ENCODE measurements at regions not wholly inside any gene's neighbourhood (a gene's known extent, or its start where the extent isn't known, plus 50 kb on each side); places are given as distances from the start of the nearest gene placed in this dataset.
"Not testable (repeated sequence)": the region's sequence is repeated elsewhere in the genome, so short reads cannot be mapped to it uniquely, and the experiment has no call there.

DNA sequence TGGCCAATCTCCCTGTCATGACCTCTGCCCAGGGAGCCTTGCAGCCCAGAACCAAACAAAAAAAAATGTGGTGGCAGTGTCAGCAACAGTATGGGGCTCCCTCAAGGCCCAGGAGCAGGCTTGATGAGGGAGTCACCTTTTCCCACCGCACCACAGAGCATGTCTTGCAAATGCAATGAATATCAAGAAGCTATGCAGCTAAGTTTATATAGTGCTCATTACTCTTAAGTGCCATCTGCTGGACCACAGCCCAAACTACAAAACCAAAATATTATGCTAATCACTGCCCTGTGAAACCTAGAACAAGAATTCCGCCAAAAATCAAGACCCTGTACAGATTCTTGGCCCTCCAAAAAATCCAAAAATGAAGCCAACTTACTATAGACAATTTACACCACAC, 65.9 kb downstream of the PABPC5 start:
- WGBS, 5 donors = 45 to 80% (median 53%) methylated on average over 1 to 2 of the region's 2 CpGs; no CpG with 5 or more reads in 1 of the 5 donors
- intact Hi-C loops (cut with DNase I; ENCODE audit: low total_unique reads); H3K36me3 ChIP-seq; H3K27me3 ChIP-seq; H3K4me3 ChIP-seq; H3K9me3 ChIP-seq; H3K4me1 ChIP-seq; H3K27ac ChIP-seq: not testable (repeated sequence)
- peak in 1 of 2 donors; percentile 0 for DNase-seq

DNA sequence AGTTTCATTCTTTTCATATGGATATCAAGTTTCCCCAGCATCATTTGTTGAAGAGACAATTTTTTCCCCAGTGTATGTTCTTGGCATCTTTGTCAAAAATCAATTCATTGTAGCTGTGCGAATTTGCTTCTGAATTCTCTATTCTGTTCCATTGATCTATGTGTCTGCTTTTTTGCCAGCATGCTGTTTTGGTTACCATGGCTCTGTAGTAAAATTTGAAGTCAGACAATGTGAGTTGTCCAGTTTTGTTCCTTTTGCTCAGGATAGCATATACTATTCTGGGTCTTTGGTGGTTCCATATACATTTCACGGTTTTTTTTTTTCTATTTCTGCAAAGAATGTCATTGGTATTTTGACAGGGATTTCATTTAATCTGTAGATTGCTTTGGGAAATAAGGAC, 95.6 kb downstream of the PABPC5 start:
- H3K27ac ChIP-seq; H3K36me3 ChIP-seq; intact Hi-C loops (cut with DNase I; ENCODE audit: low total_unique reads); DNase-seq; H3K9me3 ChIP-seq; H3K4me3 ChIP-seq; H3K27me3 ChIP-seq; H3K4me1 ChIP-seq: not testable (repeated sequence)
- WGBS, 5 donors = 64 to 89% (median 78%) methylated on average over 1 of the region's 2 CpGs

DNA sequence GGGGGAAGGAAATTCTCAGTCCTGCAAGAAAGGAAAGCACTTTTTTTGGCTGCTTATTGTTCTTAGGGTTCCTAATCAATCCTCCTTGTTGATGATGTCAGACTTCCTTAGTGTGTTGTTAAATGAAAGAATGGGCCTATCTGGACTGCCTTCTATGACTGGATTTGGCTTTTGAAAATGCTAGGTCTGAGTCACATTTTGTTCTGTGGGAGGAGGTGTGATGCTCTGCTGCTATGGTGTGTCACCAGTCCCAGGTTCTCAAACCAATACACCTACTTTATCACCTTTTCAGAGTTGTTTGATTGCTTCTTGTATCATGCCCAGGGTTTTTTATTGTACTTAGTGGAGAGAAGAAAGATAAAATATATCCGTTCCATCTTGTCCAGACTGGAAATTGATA, 128.5 kb downstream of the PABPC5 start:
- H3K4me1 ChIP-seq; H3K36me3 ChIP-seq; H3K27me3 ChIP-seq; H3K4me3 ChIP-seq; DNase-seq; H3K9me3 ChIP-seq; H3K27ac ChIP-seq; intact Hi-C loops (cut with DNase I; ENCODE audit: low total_unique reads): not testable (repeated sequence)
- 62 to 83% (median 82%) methylated on average over 1 of the region's 1 CpG for WGBS, 5 donors
